H9 (cell line): ENCODE measurements at regions not wholly inside any gene's neighbourhood (a gene's known extent, or its start where the extent isn't known, plus 50 kb on each side); places are given as distances from the start of the nearest gene placed in this dataset.

ENCODE experiments used
- DNase-seq: peaks from one replicate; pipeline ENCODE4 v3.0.0-alpha.2; 2017
- H2AFZ ChIP-seq: one replicate; pipeline ENCODE4 v1.6.1; 2013; ENCODE audit warnings: mild to moderate bottlenecking, low read length, control low read depth, moderate library complexity
- H2AK5ac ChIP-seq: 2 replicates; pipeline ENCODE4 v1.6.1; 2013; ENCODE audit warnings: low read length, control low read depth, mixed read lengths; ENCODE audit not compliant: insufficient read length
- H2BK120ac ChIP-seq: one replicate; pipeline ENCODE4 v1.6.1; 2013; ENCODE audit warnings: low read depth, mild to moderate bottlenecking, low read length, control low read depth, inconsistent platforms; ENCODE audit not compliant: poor library complexity, severe bottlenecking
- H2BK12ac ChIP-seq: 2 replicates; pipeline ENCODE4 v1.6.1; 2013; ENCODE audit warnings: low read length, control low read depth, mixed read lengths, low read depth; ENCODE audit not compliant: insufficient read length
- H2BK15ac ChIP-seq: 2 replicates; pipeline ENCODE4 v1.6.1; 2013; ENCODE audit warnings: low read depth, low read length, control low read depth
- H2BK20ac ChIP-seq: one replicate; pipeline ENCODE4 v1.6.1; 2013; ENCODE audit warnings: low read depth, mild to moderate bottlenecking, low read length, control low read depth, inconsistent platforms; ENCODE audit not compliant: poor library complexity, severe bottlenecking
- H2BK5ac ChIP-seq: 2 replicates; pipeline ENCODE4 v1.6.1; 2013; ENCODE audit warnings: low read length, control low read depth, mixed read lengths; ENCODE audit not compliant: insufficient read length
- H3K14ac ChIP-seq: 2 replicates; pipeline ENCODE4 v1.6.1; 2013; ENCODE audit warnings: low read length, control low read depth; ENCODE audit not compliant: insufficient read depth
- H3K18ac ChIP-seq: 2 replicates; pipeline ENCODE4 v1.6.1; 2013; ENCODE audit warnings: low read depth, mild to moderate bottlenecking, mixed read lengths, low read length, control low read depth; ENCODE audit not compliant: insufficient read length
- H3K23ac ChIP-seq: 2 replicates; pipeline ENCODE4 v1.6.1; 2013; ENCODE audit warnings: low read length, control low read depth, mixed read lengths, low read depth; ENCODE audit not compliant: insufficient read length
- H3K23me2 ChIP-seq: 2 replicates; pipeline ENCODE4 v1.6.1; 2013; ENCODE audit warnings: low read depth, mild to moderate bottlenecking, mixed read lengths, low read length, control low read depth; ENCODE audit not compliant: insufficient read length, poor library complexity, severe bottlenecking
- H3K27ac ChIP-seq: 2 replicates; pipeline ENCODE4 v1.5.1; 2013; ENCODE audit warnings: low read length, control low read depth, mixed read lengths, low read depth; ENCODE audit not compliant: insufficient read length
- H3K27me3 ChIP-seq: 2 replicates; pipeline ENCODE4 v1.6.1; 2013; ENCODE audit warnings: low read length, control low read depth, inconsistent platforms; ENCODE audit not compliant: insufficient read depth
- H3K4ac ChIP-seq: 2 replicates; pipeline ENCODE4 v1.6.1; 2013; ENCODE audit warnings: low read depth, mild to moderate bottlenecking, control low read depth, inconsistent platforms, low read length, moderate library complexity
- H3K4me1 ChIP-seq: 2 replicates; pipeline ENCODE4 v1.6.1; 2013; ENCODE audit warnings: low read length, control low read depth, inconsistent platforms; ENCODE audit not compliant: insufficient read depth
- H3K4me2 ChIP-seq: 2 replicates; pipeline ENCODE4 v1.6.1; 2013; ENCODE audit warnings: low read length, control low read depth, mixed read lengths; ENCODE audit not compliant: insufficient read length, insufficient read depth
- H3K56ac ChIP-seq: 2 replicates; pipeline ENCODE4 v1.6.1; 2013; ENCODE audit warnings: low read depth, mild to moderate bottlenecking, mixed read lengths, low read length, control low read depth; ENCODE audit not compliant: insufficient read length
- H3K79me1 ChIP-seq: 2 replicates; pipeline ENCODE4 v1.6.1; 2013; ENCODE audit warnings: low read depth, mild to moderate bottlenecking, moderate library complexity, low read length, control low read depth, inconsistent platforms; ENCODE audit not compliant: insufficient read depth, poor library complexity, severe bottlenecking
- H3K79me2 ChIP-seq: 2 replicates; pipeline ENCODE4 v1.6.1; 2013; ENCODE audit warnings: low read length, control low read depth, inconsistent platforms; ENCODE audit not compliant: insufficient read depth
- H3K9ac ChIP-seq: 2 replicates; pipeline ENCODE4 v1.6.1; 2013; ENCODE audit warnings: low read length, control low read depth, mixed read lengths; ENCODE audit not compliant: insufficient read length; ENCODE audit errors: extremely low read depth
- H3K9me3 ChIP-seq: one replicate; pipeline ENCODE4 v1.6.1; 2013; ENCODE audit warnings: low read depth, low read length, inconsistent platforms; ENCODE audit not compliant: control insufficient read depth
- H3T11ph ChIP-seq: one replicate; pipeline ENCODE4 v1.6.1; 2013; ENCODE audit warnings: mild to moderate bottlenecking, low read length, control low read depth, inconsistent platforms
- H4K20me1 ChIP-seq: one replicate; pipeline ENCODE4 v1.6.1; 2013; ENCODE audit not compliant: control insufficient read depth, insufficient read length, insufficient read depth
- H4K5ac ChIP-seq: 2 replicates; pipeline ENCODE4 v1.6.1; 2013; ENCODE audit warnings: low read depth, mild to moderate bottlenecking, mixed read lengths, low read length, control low read depth; ENCODE audit not compliant: insufficient read length
- H4K8ac ChIP-seq: replicated peaks from 2 replicates; pipeline ENCODE4 v1.6.1; 2013; ENCODE audit warnings: low read length, control low read depth, mixed read lengths, low read depth; ENCODE audit not compliant: insufficient read length
- H4K91ac ChIP-seq: 2 replicates; pipeline ENCODE4 v1.6.1; 2013; ENCODE audit warnings: low read depth, mild to moderate bottlenecking, moderate library complexity, mixed read lengths, low read length, control low read depth; ENCODE audit not compliant: insufficient read length
- H3K27ac Mint-ChIP-seq, 3 experiments: 2 replicates in 2 of 3; 3 replicates in 1 of 3; pipeline ENCODE4 v1.8.0; 2020 to 2021; ENCODE audit warnings: mixed read lengths in 3 of 3, mild to moderate bottlenecking in 1 of 3, moderate library complexity in 1 of 3
- H3K27me3 Mint-ChIP-seq: 2 replicates; pipeline ENCODE4 v1.8.0; 2021; ENCODE audit warnings: low read depth, mild to moderate bottlenecking, moderate library complexity, mixed read lengths
- H3K36me3 Mint-ChIP-seq, 3 experiments: 2 replicates in 2 of 3; 3 replicates in 1 of 3; pipeline ENCODE4 v1.8.0; 2020 to 2021; ENCODE audit warnings: low read depth in 3 of 3, mixed read lengths in 3 of 3; ENCODE audit not compliant: insufficient read depth in 1 of 3
- H3K4me1 Mint-ChIP-seq, 2 experiments: 2 replicates each; pipeline ENCODE4 v1.8.0; 2020; ENCODE audit warnings: mixed read lengths in 2 of 2
- H3K4me3 Mint-ChIP-seq, 2 experiments: 2 replicates in 1 of 2; 3 replicates in 1 of 2; pipeline ENCODE4 v1.8.0; 2020 to 2021; ENCODE audit warnings: mild to moderate bottlenecking in 2 of 2, mixed read lengths in 2 of 2, moderate library complexity in 1 of 2
- H3K9me3 Mint-ChIP-seq, 2 experiments: 2 replicates in 1 of 2; 3 replicates in 1 of 2; pipeline ENCODE4 v1.8.0; 2020; ENCODE audit warnings: mild to moderate bottlenecking in 2 of 2, mixed read lengths in 2 of 2, moderate library complexity in 1 of 2
- TF ChIP-seq, protein P1 (sequence below): fragments of 200-600 bp; sonication (generic); conservative IDR thresholded peaks from 3 replicates; pipeline ENCODE4 v1.8.0; 2021; ENCODE audit warnings: antibody characterized with exemption, mild to moderate bottlenecking

DNA sequence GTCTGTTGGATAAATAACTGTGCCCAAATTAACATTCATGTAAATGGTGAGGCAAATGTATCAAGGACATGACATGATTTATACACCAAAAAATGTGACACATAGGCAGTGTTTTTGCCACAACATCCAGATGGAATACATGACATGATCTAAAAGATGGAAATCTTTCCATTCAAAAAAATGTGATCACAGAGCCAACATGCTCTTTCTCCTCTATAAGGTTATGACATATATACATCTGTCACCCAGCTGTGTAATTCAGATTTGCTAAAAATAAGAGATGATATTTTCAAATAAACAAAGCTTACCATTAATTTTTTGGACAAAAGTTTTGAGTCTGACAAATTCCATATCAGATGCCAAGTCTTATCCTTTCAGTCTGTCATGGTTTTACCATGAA is 95.5 kb upstream of the COL3A1 start:
- Histone ChIP-seq H3K56ac (no peak overlapping the region), H2BK15ac (no peak overlapping the region), H2BK5ac (no peak overlapping the region), H3K27me3 (no peaks in the 10 kb centered on the region), H3K27ac (no peak overlapping the region), H2BK12ac (no peak overlapping the region), H3K9ac (no peak overlapping the region), H3K4ac (no peak overlapping the region), H3K79me2 (no peaks in the 10 kb centered on the region), H4K20me1 (no peaks in the 10 kb centered on the region), H4K5ac (no peak overlapping the region), H3K4me1 (no peaks in the 10 kb centered on the region), H3K23ac (no peak overlapping the region), H3K18ac (no peak overlapping the region), H4K91ac (no peak overlapping the region), H2BK20ac (no peak overlapping the region), H3K14ac (no peak overlapping the region), H3K9me3 (no peaks in the 10 kb centered on the region), H3K79me1 (no peaks in the 10 kb centered on the region), H2BK120ac (no peak overlapping the region), H4K8ac (no peak overlapping the region), H2AFZ (no peak overlapping the region), H3T11ph (no peak overlapping the region), H2AK5ac (no peak overlapping the region), H3K23me2 (no peaks in the 10 kb centered on the region), H3K4me2 (no peak overlapping the region)
- Mint-ChIP-seq H3K4me1 (no peaks in the 10 kb centered on the region), H3K9me3 (no peaks in the 10 kb centered on the region), H3K36me3 (no peaks in the 10 kb centered on the region), H3K27me3 (no peaks in the 10 kb centered on the region), H3K4me3 (no peak overlapping the region), H3K27ac (no peak overlapping the region)
- TF ChIP-seq, protein P1, sequence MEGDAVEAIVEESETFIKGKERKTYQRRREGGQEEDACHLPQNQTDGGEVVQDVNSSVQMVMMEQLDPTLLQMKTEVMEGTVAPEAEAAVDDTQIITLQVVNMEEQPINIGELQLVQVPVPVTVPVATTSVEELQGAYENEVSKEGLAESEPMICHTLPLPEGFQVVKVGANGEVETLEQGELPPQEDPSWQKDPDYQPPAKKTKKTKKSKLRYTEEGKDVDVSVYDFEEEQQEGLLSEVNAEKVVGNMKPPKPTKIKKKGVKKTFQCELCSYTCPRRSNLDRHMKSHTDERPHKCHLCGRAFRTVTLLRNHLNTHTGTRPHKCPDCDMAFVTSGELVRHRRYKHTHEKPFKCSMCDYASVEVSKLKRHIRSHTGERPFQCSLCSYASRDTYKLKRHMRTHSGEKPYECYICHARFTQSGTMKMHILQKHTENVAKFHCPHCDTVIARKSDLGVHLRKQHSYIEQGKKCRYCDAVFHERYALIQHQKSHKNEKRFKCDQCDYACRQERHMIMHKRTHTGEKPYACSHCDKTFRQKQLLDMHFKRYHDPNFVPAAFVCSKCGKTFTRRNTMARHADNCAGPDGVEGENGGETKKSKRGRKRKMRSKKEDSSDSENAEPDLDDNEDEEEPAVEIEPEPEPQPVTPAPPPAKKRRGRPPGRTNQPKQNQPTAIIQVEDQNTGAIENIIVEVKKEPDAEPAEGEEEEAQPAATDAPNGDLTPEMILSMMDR, result no peak
- no peak for DNase-seq
